Loucy (cell line): ENCODE measurements at regions not wholly inside any gene's neighbourhood (a gene's known extent, or its start where the extent isn't known, plus 50 kb on each side); places are given as distances from the start of the nearest gene placed in this dataset.

ENCODE experiments used
- H2AFZ ChIP-seq: fragments of 200-600 bp; sonication (generic); 2 replicates; pipeline ENCODE4 v1.6.0; 2016; ENCODE audit warnings: antibody characterized with exemption, mild to moderate bottlenecking, low read length, moderate library complexity
- H3F3A ChIP-seq: fragments of 200-600 bp; 2 replicates; pipeline ENCODE4 v1.6.0; 2016; ENCODE audit warnings: antibody characterized with exemption, low read depth, mild to moderate bottlenecking
- H3K27me3 ChIP-seq: fragments of 200-600 bp; sonication (generic); 2 replicates; pipeline ENCODE4 v1.6.1; 2014; ENCODE audit warnings: low read length, mild to moderate bottlenecking; ENCODE audit not compliant: insufficient read depth, poor library complexity, severe bottlenecking
- H3K36me3 ChIP-seq: fragments of 200-600 bp; sonication (generic); 2 replicates; pipeline ENCODE4 v1.6.1; 2016; ENCODE audit warnings: low read length; ENCODE audit not compliant: insufficient read depth
- H3K4me1 ChIP-seq: fragments of 200-600 bp; sonication (generic); 2 replicates; pipeline ENCODE4 v1.5.1; 2014; ENCODE audit warnings: low read length, mild to moderate bottlenecking; ENCODE audit not compliant: insufficient read depth, poor library complexity, severe bottlenecking
- H3K4me2 ChIP-seq: fragments of 200-600 bp; sonication (generic); 2 replicates; pipeline ENCODE4 v1.6.0; 2014; ENCODE audit warnings: antibody characterized with exemption, low read length, low read depth, mild to moderate bottlenecking; ENCODE audit not compliant: poor library complexity, severe bottlenecking
- H3K4me3 ChIP-seq: fragments of 200-600 bp; sonication (generic); 2 replicates; pipeline ENCODE4 v1.5.1; 2014; ENCODE audit warnings: low read length, mild to moderate bottlenecking, mixed read lengths; ENCODE audit not compliant: poor library complexity, severe bottlenecking
- H3K79me2 ChIP-seq: fragments of 200-600 bp; sonication (generic); 2 replicates; pipeline ENCODE4 v1.6.1; 2014; ENCODE audit warnings: low read length; ENCODE audit not compliant: insufficient read depth
- H3K9ac ChIP-seq: fragments of 200-600 bp; sonication (generic); 2 replicates; pipeline ENCODE4 v1.6.0; 2014; ENCODE audit warnings: mild to moderate bottlenecking, low read depth, low read length, moderate library complexity; ENCODE audit not compliant: poor library complexity, severe bottlenecking
- H3K9me2 ChIP-seq: fragments of 200-600 bp; sonication (generic); replicated peaks from 2 replicates; pipeline ENCODE4 v1.6.1; 2016; ENCODE audit warnings: low read depth, low read length, mixed read lengths
- H3K9me3 ChIP-seq: fragments of 200-600 bp; sonication (generic); 2 replicates; pipeline ENCODE4 v1.6.1; 2014; ENCODE audit warnings: mild to moderate bottlenecking, antibody characterized with exemption, low read length, low read depth; ENCODE audit not compliant: insufficient read depth
- H4K20me1 ChIP-seq: fragments of 200-600 bp; sonication (generic); 2 replicates; pipeline ENCODE4 v1.6.0; 2014; ENCODE audit warnings: antibody characterized with exemption, low read length, mild to moderate bottlenecking; ENCODE audit not compliant: insufficient read depth, poor library complexity, severe bottlenecking
- CTCF ChIP-seq: fragments of 200-600 bp; sonication (generic); conservative IDR thresholded peaks from 2 replicates; pipeline ENCODE4 v1.5.1; 2014; ENCODE audit warnings: mild to moderate bottlenecking, antibody characterized with exemption, low read length
- EZH2phosphoT487 ChIP-seq: fragments of 200-600 bp; IDR thresholded peaks from 2 replicates; pipeline ENCODE4 v1.6.1; 2018; ENCODE audit warnings: antibody characterized with exemption, mild to moderate bottlenecking, moderate library complexity, borderline replicate concordance

- Histone ChIP-seq H4K20me1 (no peaks in the 10 kb centered on the region), H3K4me3 (no peak overlapping the region), H3K27me3 (no peaks in the 10 kb centered on the region), H3K9me2 (no peaks in the 10 kb centered on the region), H3K79me2 (no peaks in the 10 kb centered on the region), H2AFZ (no peak overlapping the region), H3K36me3 (no peaks in the 10 kb centered on the region), H3K4me1 (no peaks in the 10 kb centered on the region), H3K9ac (no peak overlapping the region), H3F3A (no peaks in the 10 kb centered on the region), H3K4me2 (no peak overlapping the region), H3K9me3 (no peaks in the 10 kb centered on the region)
- TF ChIP-seq CTCF (no peak), EZH2phosphoT487 (no peak)
Measured at GRCh38 chr5:31131381-31131891, 62.0 kb upstream of the CDH6 start.

- Histone ChIP-seq H3K4me2 (no peak overlapping the region), H4K20me1 (no peaks in the 10 kb centered on the region), H2AFZ (no peak overlapping the region), H3K9me3 (no peaks in the 10 kb centered on the region), H3K4me1 (no peaks in the 10 kb centered on the region), H3K79me2 (no peaks in the 10 kb centered on the region), H3K4me3 (no peak overlapping the region), H3F3A (no peaks in the 10 kb centered on the region), H3K9me2 (no peaks in the 10 kb centered on the region), H3K36me3 (no peaks in the 10 kb centered on the region), H3K27me3 (no peaks in the 10 kb centered on the region), H3K9ac (no peak overlapping the region)
- no peak for TF ChIP-seq CTCF
- no peak for TF ChIP-seq EZH2phosphoT487
Measured at GRCh38 chr5:31130676-31131075, 62.8 kb upstream of the CDH6 start.

GRCh38 chr5:31124651-31125305 lies 68.7 kb upstream of the CDH6 start:
- no peaks in the 10 kb centered on the region for H3K4me1 ChIP-seq
- H3K36me3 ChIP-seq: no peaks in the 10 kb centered on the region
- no peaks in the 10 kb centered on the region for H3K27me3 ChIP-seq
- H3F3A ChIP-seq: no peaks in the 10 kb centered on the region
- H4K20me1 ChIP-seq: no peaks in the 10 kb centered on the region
- H3K9ac ChIP-seq: no peak overlapping the region
- TF ChIP-seq CTCF (no peak), EZH2phosphoT487 (no peak)
- no peaks in the 10 kb centered on the region for H3K79me2 ChIP-seq
- H3K4me3 ChIP-seq: no peak overlapping the region
- H3K9me2 ChIP-seq: no peaks in the 10 kb centered on the region
- no peak overlapping the region for H2AFZ ChIP-seq
- H3K4me2 ChIP-seq: no peak overlapping the region
- no peaks in the 10 kb centered on the region for H3K9me3 ChIP-seq
